GM12878 (cell line): ENCODE measurements at regions not wholly inside any gene's neighbourhood (a gene's known extent, or its start where the extent isn't known, plus 50 kb on each side); places are given as distances from the start of the nearest gene placed in this dataset.

Source experiments
- ATAC-seq: fragments of 200-7000 bp; cut with Tn5 transposase; 3 replicates; pipeline ENCODE4 v1.9.1; 2020; ENCODE audit warnings: mild to moderate bottlenecking, moderate library complexity
- BruUV-seq: library from RNA; stranded (reverse); fragments of 400-500 nt; replicated peaks from 2 replicates; lab custom pipeline; 2021; lab: Mats Ljungman, UMichigan
- CTCF ChIA-PET: fragments of 300-600 bp; sonication (Branson Sonifier 250); formaldehyde crosslinking; extraction: SDS; loops from one replicate; lab custom pipeline; 2021; ENCODE audit warnings: inconsistent platforms; lab: Yijun Ruan, JAX
- POLR2A ChIA-PET: fragments of 350-600 bp; formaldehyde crosslinking; extraction: SDS; loops from one replicate; lab custom pipeline; 2021; ENCODE audit warnings: inconsistent platforms; lab: Charles Lee
- RAD21 ChIA-PET: fragments of 300-600 bp; sonication (Branson Sonifier 250); formaldehyde crosslinking; loops from one replicate; lab custom pipeline; 2023; ENCODE audit warnings: antibody characterized with exemption; ENCODE audit not compliant: unreplicated experiment; lab: Charles Lee
- SMC1A ChIA-PET: fragments of 300-600 bp; sonication (Branson Sonifier 250); formaldehyde crosslinking; loops from one replicate; lab custom pipeline; 2023; ENCODE audit not compliant: unreplicated experiment, uncharacterized antibody; lab: Charles Lee
- DNase-seq: peaks from one replicate; pipeline ENCODE4 v3.0.0-alpha.2; 2011; ENCODE audit warnings: low read depth, low spot score
- FAIRE-seq: peaks from 3 replicates; lab custom pipeline; 2011; peaks lifted over from hg19 to GRCh38; lab: Jason Lieb, UNC
- H2AFZ ChIP-seq: 2 replicates; pipeline ENCODE4 v1.6.0; 2011; ENCODE audit warnings: low read depth, low read length, control low read depth; ENCODE audit not compliant: control insufficient read depth
- H3K27ac ChIP-seq: 2 replicates; pipeline ENCODE4 v1.5.1; 2011; ENCODE audit warnings: control low read depth; ENCODE audit not compliant: control insufficient read depth, insufficient read depth
- H3K27me3 ChIP-seq, 2 experiments: replicated peaks in 1 of 2; 2 replicates each; pipeline versions ENCODE4 v1.6.0 to v1.6.1; 2011; ENCODE audit warnings: low read length in 1 of 2; ENCODE audit not compliant: control insufficient read depth in 2 of 2, insufficient read depth in 2 of 2
- H3K36me3 ChIP-seq, 2 experiments: 2 replicates each; pipeline ENCODE4 v1.5.1; 2011; ENCODE audit warnings: low read length in 1 of 2; ENCODE audit not compliant: control insufficient read depth in 2 of 2, insufficient read depth in 2 of 2
- H3K4me1 ChIP-seq: 2 replicates; pipeline ENCODE4 v1.6.1; 2011; ENCODE audit warnings: mild to moderate bottlenecking, low read length, moderate library complexity, mixed read lengths; ENCODE audit not compliant: control insufficient read depth, insufficient read depth
- H3K4me2 ChIP-seq: 2 replicates; pipeline ENCODE4 v1.6.0; 2011; ENCODE audit warnings: control low read depth; ENCODE audit not compliant: control insufficient read depth, insufficient read depth
- H3K4me3 ChIP-seq: fragments of 200-600 bp; sonication (generic); 2 replicates; pipeline ENCODE4 v1.5.1; 2016
- H3K79me2 ChIP-seq: 2 replicates; pipeline ENCODE4 v1.6.0; 2011; ENCODE audit warnings: low read length; ENCODE audit not compliant: control insufficient read depth, insufficient read depth
- H3K9ac ChIP-seq: 2 replicates; pipeline ENCODE4 v1.8.0; 2011; ENCODE audit warnings: low read length, control low read depth, mixed read lengths; ENCODE audit not compliant: control insufficient read depth, insufficient read depth
- H3K9me3 ChIP-seq: replicated peaks from 3 replicates; pipeline ENCODE4 v1.5.1; 2011; ENCODE audit warnings: mild to moderate bottlenecking, low read length; ENCODE audit not compliant: control insufficient read depth, insufficient read depth
- H4K20me1 ChIP-seq: 2 replicates; pipeline ENCODE4 v1.6.0; 2011; ENCODE audit not compliant: control insufficient read depth, insufficient read depth
- CEBPZ ChIP-seq: fragments of 150-350 bp; IDR thresholded peaks from 2 replicates; pipeline ENCODE4 v1.6.1; 2016; ENCODE audit warnings: low read depth, low read length
- EED ChIP-seq: sonication (generic); IDR thresholded peaks from 2 replicates; pipeline ENCODE4 v1.6.1; 2016; ENCODE audit warnings: antibody characterized with exemption, low read depth
- EP300 ChIP-seq, 2 experiments: fragments of 150-350 bp in 1 of 2; IDR thresholded peaks; 2 replicates each; pipeline ENCODE4 v1.6.1; 2011 to 2012; ENCODE audit warnings: low read depth in 2 of 2, low read length in 2 of 2, borderline replicate concordance in 1 of 2, improper control_type of control experiment in 1 of 2, inconsistent platforms in 1 of 2; ENCODE audit not compliant: control insufficient read depth in 1 of 2
- HCFC1 ChIP-seq: fragments of 150-350 bp; IDR thresholded peaks from 2 replicates; pipeline ENCODE4 v1.6.1; 2014; ENCODE audit warnings: low read length
- HDAC6 ChIP-seq: fragments of 200-600 bp; sonication (generic); IDR thresholded peaks from one replicate; pipeline ENCODE4 v1.8.0; 2017; ENCODE audit warnings: antibody characterized with exemption; ENCODE audit not compliant: unreplicated experiment
- KAT2A ChIP-seq: conservative IDR thresholded peaks from 2 replicates; pipeline ENCODE4 v1.6.1; 2011; ENCODE audit warnings: low read depth, low read length; ENCODE audit not compliant: control insufficient read depth
- LARP7 ChIP-seq: fragments of 450-650 bp; IDR thresholded peaks from 2 replicates; pipeline ENCODE4 v1.6.1; 2017; ENCODE audit warnings: mild to moderate bottlenecking
- MTA3 ChIP-seq: IDR thresholded peaks from 2 replicates; pipeline ENCODE4 v1.6.1; 2012; ENCODE audit warnings: low read length, inconsistent platforms, borderline replicate concordance
- NKRF ChIP-seq: fragments of 450-650 bp; conservative IDR thresholded peaks from 2 replicates; pipeline ENCODE4 v1.6.1; 2017; ENCODE audit warnings: mild to moderate bottlenecking, moderate library complexity
- RUNX3 ChIP-seq: IDR thresholded peaks from 2 replicates; pipeline ENCODE4 v1.6.1; 2012; ENCODE audit warnings: low read length, inconsistent platforms
- SRF ChIP-seq, 2 experiments: IDR thresholded peaks; 2 replicates each; pipeline ENCODE4 v1.6.1; 2011; ENCODE audit warnings: low read depth in 2 of 2, low read length in 2 of 2, mild to moderate bottlenecking in 1 of 2, moderate library complexity in 1 of 2
- WGBS: methylation state at CpG from one replicate; pipeline ENCODE4 v1.1.6; 2016; ENCODE audit warnings: low lambda C conversion rate; ENCODE audit not compliant: insufficient replicate concordance, insufficient coverage; ENCODE audit errors: missing lambda C conversion rate; 5-methylcytosine and 5-hydroxymethylcytosine counted together
- in situ Hi-C: fragments of 300-500 bp; cut with MboI; formaldehyde crosslinking; loops from 9 replicates; pipeline ENCODE4 v1.14.3; 2018; ENCODE audit warnings: mixed read lengths
- intact Hi-C: fragments of 100-400 bp; cut with micrococcal nuclease; formaldehyde crosslinking; loops from one replicate; pipeline ENCODE4 v1.14.2; 2022; ENCODE audit not compliant: unreplicated experiment

DNA sequence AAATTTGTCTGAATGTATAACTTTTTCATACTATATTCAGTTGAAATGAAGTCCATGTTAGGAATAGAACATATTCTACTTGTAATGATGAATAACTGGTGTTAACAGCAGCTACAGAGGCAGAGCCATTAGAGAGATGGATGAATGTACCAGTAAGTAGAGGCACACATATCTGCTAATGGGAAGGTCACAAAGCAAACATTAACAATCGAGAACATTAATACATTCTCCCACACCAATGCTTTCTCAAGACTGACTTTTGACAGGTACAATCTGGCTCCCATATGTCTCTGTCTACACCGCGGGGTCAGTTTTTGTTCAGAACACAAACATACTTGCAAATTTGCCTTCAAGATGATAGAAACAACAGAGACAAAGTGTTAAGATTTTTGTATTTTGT, 776.0 kb upstream of the MANEA start:
- no peaks in the 10 kb centered on the region for H4K20me1 ChIP-seq
- no peak overlapping the region for H3K4me2 ChIP-seq
- POLR2A ChIA-PET, result no interaction called here
- in situ Hi-C loops (no loop called here), intact Hi-C loops (no loop called here)
- WGBS, result 40% methylated on average over 3 of the region's 3 CpGs
- SMC1A ChIA-PET, result no interaction called here
- no peak for ATAC-seq
- no TSS peak for BruUV-seq
- no peak overlapping the region for H3K27ac ChIP-seq
- no peaks in the 10 kb centered on the region for H3K9me3 ChIP-seq
- H3K9ac ChIP-seq, result no peak overlapping the region
- FAIRE-seq, result no peak
- H3K4me3 ChIP-seq, result no peak overlapping the region
- RAD21 ChIA-PET, result no interaction called here
- H2AFZ ChIP-seq, result no peak overlapping the region
- TF ChIP-seq MTA3 (no peak), EED (no peak), HDAC6 (no peak), NKRF (no peak), EP300 (IDR thresholded peaks at IDR 0.05; ENCODE audit: borderline replicate concordance in 1 of 2, control insufficient read depth in 1 of 2, low read depth in 2 of 2, low read length in 2 of 2) (no peak), HCFC1 (no peak), CEBPZ (no peak), SRF (IDR thresholded peaks at IDR 0.05; ENCODE audit: low read depth in 2 of 2, low read length in 2 of 2) (no peak), KAT2A (no peak), LARP7 (no peak), RUNX3 (no peak)
- CTCF ChIA-PET, result no interaction called here
- no peak for DNase-seq
- no peaks in the 10 kb centered on the region for H3K36me3 ChIP-seq
- no peaks in the 10 kb centered on the region for H3K27me3 ChIP-seq
- no peaks in the 10 kb centered on the region for H3K79me2 ChIP-seq
- H3K4me1 ChIP-seq, result no peaks in the 10 kb centered on the region
